IMR-90 (cell line): ENCODE measurements at regions not wholly inside any gene's neighbourhood (a gene's known extent, or its start where the extent isn't known, plus 50 kb on each side); places are given as distances from the start of the nearest gene placed in this dataset.

Experiments
- ATAC-seq: fragments of 200-7000 bp; cut with Tn5 transposase; 2 replicates; pipeline ENCODE4 v1.9.1; 2020; ENCODE audit warnings: low read depth, mild to moderate bottlenecking, moderate library complexity
- BruUV-seq: library from RNA; stranded (reverse); fragments of 400-500 nt; replicated peaks from 2 replicates; lab custom pipeline; 2021; lab: Mats Ljungman, UMichigan
- CTCF ChIA-PET: fragments of 300-600 bp; formaldehyde crosslinking; extraction: SDS; loops from one replicate; lab custom pipeline; 2021; ENCODE audit warnings: antibody characterized with exemption; lab: Yijun Ruan, JAX
- POLR2A ChIA-PET: fragments of 300-600 bp; sonication (Branson Sonifier 250); formaldehyde crosslinking; loops from one replicate; lab custom pipeline; 2022; ENCODE audit warnings: antibody characterized with exemption; ENCODE audit not compliant: unreplicated experiment; lab: Charles Lee
- DNase-seq: peaks from one replicate; pipeline ENCODE4 v3.0.0; 2013
- H2AFZ ChIP-seq: replicated peaks from 2 replicates; pipeline ENCODE3; 2013; ENCODE audit warnings: low read length, mild to moderate bottlenecking; ENCODE audit not compliant: poor library complexity
- H2AK5ac ChIP-seq: 2 replicates; pipeline ENCODE4 v1.6.1; 2013; ENCODE audit warnings: low read depth, low read length, inconsistent platforms
- H2AK9ac ChIP-seq: replicated peaks from 2 replicates; pipeline ENCODE3; 2013; ENCODE audit warnings: mild to moderate bottlenecking, low read depth, low read length, moderate library complexity; ENCODE audit not compliant: poor library complexity
- H2BK120ac ChIP-seq: 2 replicates; pipeline ENCODE4 v1.6.1; 2013; ENCODE audit warnings: low read depth, low read length, inconsistent platforms
- H2BK15ac ChIP-seq: 3 replicates; pipeline ENCODE4 v1.6.1; 2013; ENCODE audit warnings: low read depth, low read length, inconsistent platforms
- H2BK20ac ChIP-seq: 2 replicates; pipeline ENCODE4 v1.6.1; 2013; ENCODE audit warnings: low read depth, mild to moderate bottlenecking, inconsistent platforms, low read length, moderate library complexity
- H2BK5ac ChIP-seq: 2 replicates; pipeline ENCODE4 v1.6.1; 2013; ENCODE audit warnings: mild to moderate bottlenecking, low read depth, low read length, inconsistent platforms; ENCODE audit not compliant: poor library complexity, severe bottlenecking
- H3K14ac ChIP-seq: replicated peaks from 2 replicates; pipeline ENCODE4 v1.6.1; 2013; ENCODE audit warnings: low read depth, low read length, inconsistent platforms
- H3K18ac ChIP-seq: 2 replicates; pipeline ENCODE4 v1.6.1; 2013; ENCODE audit warnings: low read depth, low read length, control low read depth
- H3K23ac ChIP-seq: 2 replicates; pipeline ENCODE4 v1.6.1; 2013; ENCODE audit warnings: low read depth, low read length, inconsistent platforms
- H3K27ac ChIP-seq: 2 replicates; pipeline ENCODE4 v1.5.1; 2013; ENCODE audit warnings: mild to moderate bottlenecking, control low read depth, low read length; ENCODE audit not compliant: insufficient read depth
- H3K27me3 ChIP-seq: 2 replicates; pipeline ENCODE4 v1.6.1; 2013; ENCODE audit warnings: low read length; ENCODE audit not compliant: control insufficient read depth, insufficient read depth
- H3K36me3 ChIP-seq: 2 replicates; pipeline ENCODE4 v1.6.1; 2013; ENCODE audit warnings: low read length, mixed read lengths; ENCODE audit not compliant: control insufficient read depth, insufficient read depth
- H3K4ac ChIP-seq: 2 replicates; pipeline ENCODE4 v1.6.1; 2013; ENCODE audit warnings: low read depth, low read length, inconsistent platforms
- H3K4me1 ChIP-seq: 2 replicates; pipeline ENCODE4 v1.6.1; 2013; ENCODE audit warnings: low read length, mixed read lengths; ENCODE audit not compliant: control insufficient read depth, insufficient read depth
- H3K4me2 ChIP-seq: 2 replicates; pipeline ENCODE4 v1.6.1; 2013; ENCODE audit warnings: low read depth, mild to moderate bottlenecking, control low read depth, low read length, moderate library complexity
- H3K4me3 ChIP-seq: 2 replicates; pipeline ENCODE4 v1.5.1; 2013; ENCODE audit warnings: low read depth, mild to moderate bottlenecking, control low read depth, low read length, moderate library complexity; ENCODE audit not compliant: insufficient read depth
- H3K56ac ChIP-seq: 2 replicates; pipeline ENCODE4 v1.6.1; 2013; ENCODE audit warnings: low read length, inconsistent platforms; ENCODE audit not compliant: insufficient read depth; ENCODE audit errors: extremely low read depth
- H3K79me1 ChIP-seq, 2 experiments: 2 replicates each; pipeline ENCODE4 v1.6.1; 2013; ENCODE audit warnings: low read length in 2 of 2, inconsistent platforms in 1 of 2, low read depth in 1 of 2
- H3K9ac ChIP-seq: 2 replicates; pipeline ENCODE4 v1.6.1; 2013; ENCODE audit warnings: low read depth, low read length, control low read depth
- H3K9me1 ChIP-seq: 2 replicates; pipeline ENCODE4 v1.6.1; 2013; ENCODE audit warnings: low read length, inconsistent platforms; ENCODE audit not compliant: insufficient read depth
- H3K9me3 ChIP-seq: 2 replicates; pipeline ENCODE4 v1.6.1; 2013; ENCODE audit warnings: low read length; ENCODE audit not compliant: control insufficient read depth, insufficient read depth
- H4K20me1 ChIP-seq: 2 replicates; pipeline ENCODE4 v1.6.1; 2013; ENCODE audit warnings: low read length, inconsistent platforms; ENCODE audit not compliant: insufficient read depth
- H4K5ac ChIP-seq: 2 replicates; pipeline ENCODE4 v1.6.1; 2013; ENCODE audit warnings: mild to moderate bottlenecking, low read depth, low read length, control low read depth
- H4K8ac ChIP-seq, 2 experiments: 2 replicates each; pipeline ENCODE4 v1.6.1; 2013; ENCODE audit warnings: low read depth in 2 of 2, low read length in 2 of 2, control low read depth in 1 of 2, inconsistent platforms in 1 of 2
- H4K91ac ChIP-seq: 2 replicates; pipeline ENCODE4 v1.6.1; 2013; ENCODE audit warnings: low read depth, low read length, inconsistent platforms; ENCODE audit not compliant: insufficient read depth
- RFX5 ChIP-seq: IDR thresholded peaks from 2 replicates; pipeline ENCODE4 v1.8.0; 2012; ENCODE audit warnings: low read depth, mild to moderate bottlenecking, low read length, moderate library complexity
- WGBS, 2 experiments: methylation state at CpG; one replicate each; pipeline versions ENCODE4 v1.1.5 to v1.1.7; 2013; ENCODE audit warnings: missing lambda C conversion rate in 2 of 2; ENCODE audit not compliant: insufficient read length in 1 of 2; ENCODE audit errors: extremely low coverage in 2 of 2; 5-methylcytosine and 5-hydroxymethylcytosine counted together
- dilution Hi-C: fragments of 300-500 bp; cut with HindIII; formaldehyde crosslinking; loops from one replicate; pipeline ENCODE4 v1.14.3; 2018; ENCODE audit warnings: low sequenced_read_pairs; ENCODE audit not compliant: unreplicated experiment
- in situ Hi-C: fragments of 300-500 bp; cut with MboI; formaldehyde crosslinking; loops from 3 replicates; pipeline ENCODE4 v1.14.3; 2019; ENCODE audit warnings: low sequenced_read_pairs, inconsistent platforms, mixed read lengths
- intact Hi-C: fragments of 100-400 bp; cut with micrococcal nuclease; formaldehyde crosslinking; loops from 2 replicates; pipeline ENCODE4 v1.10.0; 2022

DNA sequence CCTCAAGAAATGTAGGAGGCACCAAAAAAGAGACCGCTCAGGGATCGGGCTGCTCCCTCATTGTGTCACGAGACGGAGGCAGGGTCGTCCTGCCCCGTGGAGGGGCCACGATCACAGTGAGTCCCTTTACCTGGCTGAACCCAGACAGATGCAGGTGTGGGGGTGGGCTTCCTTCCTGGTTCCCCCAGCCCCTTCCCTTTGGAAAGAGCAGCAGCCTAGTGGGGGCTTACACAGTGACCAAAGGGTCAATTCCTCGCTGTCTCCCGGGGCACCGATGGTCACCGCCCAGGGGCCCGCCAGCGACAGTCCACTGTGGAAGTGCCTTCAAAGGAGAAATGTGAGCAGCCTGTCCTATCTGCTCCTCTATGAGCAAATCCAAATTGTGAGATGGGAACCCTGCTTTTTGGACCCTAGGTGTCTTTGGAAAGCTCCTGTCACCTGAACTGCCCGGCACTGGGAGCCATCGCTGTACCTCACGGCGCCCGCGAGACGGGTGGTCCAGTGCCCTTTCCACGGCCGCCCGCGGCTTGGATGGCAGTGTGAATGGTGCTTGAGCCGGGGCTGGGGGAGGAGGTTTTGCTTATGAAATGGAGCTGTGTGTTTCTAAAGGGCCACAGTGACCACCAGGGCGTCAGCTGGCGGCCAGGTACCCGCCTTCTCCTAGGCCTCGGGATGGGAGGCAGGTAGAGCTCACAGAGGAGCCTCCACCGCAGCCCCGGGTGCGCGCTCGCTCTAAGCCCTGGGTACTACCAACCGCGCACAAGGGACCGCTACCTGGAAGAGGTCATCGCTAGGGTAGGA lies 155.7 kb downstream of the KLF13 start:
- dilution Hi-C loops, result no loop called here
- WGBS, 2 experiments, result 98% methylated on average over 18 of the region's 38 CpGs; no CpG with 5 or more reads in 1 of the 2 experiments
- H4K91ac ChIP-seq, result no peak overlapping the region

More for the DNA sequence above, 155.7 kb downstream of the KLF13 start:
- DNase-seq (no peak), ATAC-seq (no peak)
- H3K36me3 ChIP-seq, result no peaks in the 10 kb centered on the region
- H3K9me3 ChIP-seq, result peaks cover 7% of the 10 kb centered on the region
- H3K4me1 ChIP-seq, result no peaks in the 10 kb centered on the region; the same call in 1 of the 2 replicates
- H2BK120ac ChIP-seq, result no peak overlapping the region
- H2BK20ac ChIP-seq, result no peak overlapping the region
- no peak overlapping the region for H3K9ac ChIP-seq
- H3K4ac ChIP-seq, result no peak overlapping the region
- no peak overlapping the region for H3K23ac ChIP-seq
- ChIA-PET POLR2A (interaction anchor here (0.7 kb wide), 1 partner anchor 183 kb away, joined by 15 read pairs; no protein-coding TSS in a partner anchor), CTCF (interaction anchor here (0.7 kb wide), 1 partner anchor 10 kb away, joined by 7 read pairs; no protein-coding TSS in a partner anchor)
- H4K8ac ChIP-seq, result no peak overlapping the region
- no peak overlapping the region for H3K4me2 ChIP-seq
- H3K4me3 ChIP-seq, result no peak overlapping the region
- intact Hi-C loops, result loop anchor here (10.0 kb wide), 1 partner anchor 578 kb away; the partner anchor contains the start of gene FAN1
- H2BK15ac ChIP-seq, result no peak overlapping the region
- H2AK5ac ChIP-seq, result no peak overlapping the region; the same call in 1 of the 2 replicates
- H3K27ac ChIP-seq, result no peak overlapping the region
- peaks cover 36% of the 10 kb centered on the region for H3K27me3 ChIP-seq
- no peak overlapping the region for H2AK9ac ChIP-seq
- no peaks in the 10 kb centered on the region for H3K79me1 ChIP-seq
- TF ChIP-seq RFX5, result no peak
- no peaks in the 10 kb centered on the region for H3K9me1 ChIP-seq
- in situ Hi-C loops, result loop anchor here (10.0 to 25.0 kb wide), 3 partner anchors 118 to 820 kb away; partner anchors contain the start of gene KLF13
- no peak overlapping the region for H3K18ac ChIP-seq
- H2BK5ac ChIP-seq, result no peak overlapping the region
- no peak overlapping the region for H4K5ac ChIP-seq
- no peak overlapping the region for H3K56ac ChIP-seq
- no TSS peak for BruUV-seq
- no peaks in the 10 kb centered on the region for H4K20me1 ChIP-seq
- H3K14ac ChIP-seq, result no peak overlapping the region
- H2AFZ ChIP-seq, result no peak overlapping the region
